T-helper 1 cell treated with Interleukin-12 subunit alpha and Interleukin-12 subunit beta and Interleukin-4 antibody, amounts not matched to agents 30 μg/mL and 1 μg/mL, for 36 hours (primary cell): ENCODE measurements at regions not wholly inside any gene's neighbourhood (a gene's known extent, or its start where the extent isn't known, plus 50 kb on each side); places are given as distances from the start of the nearest gene placed in this dataset.

Experiments used
- H3K27ac Mint-ChIP-seq: one replicate; pipeline ENCODE4 v1.8.0; 2021; ENCODE audit warnings: mild to moderate bottlenecking, mixed read lengths
- H3K27me3 Mint-ChIP-seq: one replicate; pipeline ENCODE4 v1.8.0; 2021; ENCODE audit warnings: low read depth, mixed read lengths
- H3K36me3 Mint-ChIP-seq: one replicate; pipeline ENCODE4 v1.8.0; 2021; ENCODE audit warnings: low read depth, mixed read lengths
- H3K4me1 Mint-ChIP-seq: one replicate; pipeline ENCODE4 v1.8.0; 2021; ENCODE audit warnings: low read depth, mixed read lengths
- H3K4me3 Mint-ChIP-seq: one replicate; pipeline ENCODE4 v1.8.0; 2021; ENCODE audit warnings: mild to moderate bottlenecking, moderate library complexity, mixed read lengths
- H3K9me3 Mint-ChIP-seq: one replicate; pipeline ENCODE4 v1.8.0; 2021; ENCODE audit warnings: mixed read lengths

DNA sequence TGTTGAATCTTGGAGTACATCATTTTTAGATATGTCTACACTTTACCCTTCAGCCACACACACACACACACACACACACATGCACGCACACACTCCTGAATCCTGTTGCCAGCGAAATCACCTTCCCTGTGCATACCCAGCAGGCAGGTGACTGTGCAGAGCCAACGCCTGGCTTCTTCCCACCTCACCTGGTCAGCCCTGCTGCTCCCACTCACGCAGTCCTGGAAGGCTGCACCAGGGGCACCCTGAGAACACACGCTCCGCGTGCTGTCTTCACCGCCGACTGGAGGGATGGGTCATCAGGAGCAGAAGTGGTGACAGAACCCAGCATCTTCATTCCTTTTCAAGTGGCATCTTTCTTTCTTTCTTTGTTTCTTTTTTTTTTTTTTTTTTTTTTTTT, 94.6 kb downstream of the TBXT start:
- Mint-ChIP-seq H3K9me3 (peaks cover 14% of the 10 kb centered on the region), H3K36me3 (no peaks in the 10 kb centered on the region), H3K27ac (no peak overlapping the region), H3K4me3 (no peak overlapping the region), H3K4me1 (no peaks in the 10 kb centered on the region), H3K27me3 (no peaks in the 10 kb centered on the region)

- H3K27me3 Mint-ChIP-seq, result no peaks in the 10 kb centered on the region
- no peaks in the 10 kb centered on the region for H3K4me1 Mint-ChIP-seq
- no peaks in the 10 kb centered on the region for H3K36me3 Mint-ChIP-seq
- peaks cover 17% of the 10 kb centered on the region for H3K9me3 Mint-ChIP-seq
- no peak overlapping the region for H3K27ac Mint-ChIP-seq
- H3K4me3 Mint-ChIP-seq, result no peak overlapping the region
Observed at GRCh38 chr6:166068768-166069167, 98.9 kb downstream of the TBXT start.

DNA sequence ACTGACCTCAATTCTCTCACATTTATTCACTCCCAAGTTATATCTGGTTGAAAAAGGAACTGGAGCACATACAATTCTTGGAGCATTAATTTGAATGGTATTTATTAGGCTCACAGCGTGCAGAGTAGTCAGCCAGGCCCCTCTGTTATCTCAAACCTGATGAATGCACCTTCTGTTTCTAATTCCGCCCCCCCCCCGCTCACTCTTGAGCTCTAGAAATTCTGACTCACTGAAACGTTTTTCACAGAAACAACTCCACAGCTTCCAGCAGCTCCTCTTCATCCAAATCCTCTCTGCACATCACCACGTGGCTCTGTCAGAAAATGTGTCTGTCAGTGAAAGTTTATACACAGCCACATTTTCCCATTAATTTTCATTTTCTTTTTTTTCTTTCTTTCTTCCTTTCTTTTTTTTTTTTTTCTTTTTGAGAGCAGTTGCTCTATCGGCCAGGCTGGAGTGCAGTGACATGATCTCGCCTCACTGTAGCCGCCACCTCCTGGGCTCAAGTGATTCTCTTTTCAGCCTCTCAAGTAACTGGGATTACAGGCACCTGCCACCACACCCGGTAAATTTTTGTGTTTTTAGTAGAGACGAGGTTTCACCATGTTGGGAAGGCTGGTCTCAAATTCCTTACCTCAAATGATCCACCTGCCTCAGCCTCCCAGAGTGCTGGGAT, 109.4 kb downstream of the TBXT start:
- H3K36me3 Mint-ChIP-seq, result peaks cover under 1% of the 10 kb centered on the region

DNA sequence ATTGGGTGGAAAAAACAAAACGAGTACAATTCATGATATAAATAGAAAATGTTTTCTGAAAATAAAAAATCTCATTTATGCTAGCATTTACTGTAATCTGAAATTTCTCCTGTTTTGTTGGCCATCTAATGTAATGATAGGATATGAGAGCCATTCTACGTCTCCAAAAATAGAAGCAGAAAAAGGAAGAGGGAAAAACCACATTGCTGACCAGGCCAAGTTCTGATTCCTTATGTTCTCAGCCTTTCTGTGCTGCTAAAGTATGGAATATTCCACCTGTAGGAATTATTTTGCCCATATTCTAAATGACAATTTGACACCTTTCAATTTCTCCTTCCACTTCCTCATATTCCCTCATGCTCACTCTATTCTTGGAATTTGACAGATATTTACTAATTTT, 110.2 kb downstream of the TBXT start:
- Mint-ChIP-seq H3K36me3 (peaks cover 4% of the 10 kb centered on the region), H3K4me1 (no peaks in the 10 kb centered on the region), H3K27ac (no peak overlapping the region), H3K9me3 (peaks cover 25% of the 10 kb centered on the region), H3K4me3 (no peak overlapping the region), H3K27me3 (no peaks in the 10 kb centered on the region)

More for the DNA sequence above, 109.4 kb downstream of the TBXT start:
- Mint-ChIP-seq H3K9me3 (peaks cover 21% of the 10 kb centered on the region), H3K27me3 (no peaks in the 10 kb centered on the region), H3K4me1 (no peaks in the 10 kb centered on the region), H3K4me3 (no peak overlapping the region), H3K27ac (no peak overlapping the region)

GRCh38 chr6:166056637-166057036, 111.0 kb downstream of the TBXT start:
- Mint-ChIP-seq H3K9me3 (peaks cover 33% of the 10 kb centered on the region), H3K27ac (no peak overlapping the region), H3K4me1 (no peaks in the 10 kb centered on the region), H3K4me3 (no peak overlapping the region), H3K27me3 (no peaks in the 10 kb centered on the region), H3K36me3 (peaks cover 4% of the 10 kb centered on the region)

DNA sequence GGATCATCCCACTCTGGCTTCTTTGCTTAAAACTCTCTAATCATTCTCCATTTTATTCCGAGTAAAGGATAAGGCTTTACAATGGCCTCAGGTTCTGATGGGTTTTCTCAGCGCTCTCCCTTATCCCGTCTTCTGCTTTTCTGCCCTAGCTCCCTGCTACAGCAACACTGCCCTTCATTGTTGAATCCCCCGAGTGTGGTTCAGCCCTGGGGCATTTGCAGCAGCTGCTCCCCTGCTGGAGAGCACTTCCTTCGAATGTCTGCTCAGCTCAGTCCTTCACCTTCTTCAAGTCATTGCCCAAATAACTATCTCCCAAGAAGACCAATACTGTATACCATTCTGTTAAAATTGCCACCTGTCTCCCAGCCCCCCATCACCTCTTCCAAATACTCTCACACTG, 111.8 kb downstream of the TBXT start:
- Mint-ChIP-seq H3K36me3 (peaks cover 4% of the 10 kb centered on the region), H3K4me1 (no peaks in the 10 kb centered on the region), H3K27me3 (no peaks in the 10 kb centered on the region), H3K9me3 (peaks cover 34% of the 10 kb centered on the region), H3K4me3 (no peak overlapping the region), H3K27ac (no peak overlapping the region)

DNA sequence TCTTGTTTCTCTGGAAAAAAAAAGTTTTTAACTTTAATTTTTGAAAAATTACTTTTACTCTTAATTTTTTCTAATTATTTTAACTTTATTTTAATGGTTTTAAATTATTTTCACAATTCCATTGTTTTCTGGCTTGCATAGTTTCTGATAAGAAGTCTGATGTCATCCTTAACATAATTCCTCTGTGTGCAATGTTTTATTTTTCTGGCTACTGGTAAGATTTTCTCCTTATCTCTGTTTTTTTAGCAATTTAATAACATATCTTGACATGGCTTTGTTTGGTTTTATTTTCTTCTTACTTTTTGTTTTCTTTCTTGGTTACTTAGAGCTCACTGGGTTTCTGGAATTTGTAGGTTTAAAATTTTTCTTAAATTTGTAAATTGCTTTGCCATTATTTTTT, 114.8 kb downstream of the TBXT start:
- H3K36me3 Mint-ChIP-seq, result peaks cover 4% of the 10 kb centered on the region
- no peaks in the 10 kb centered on the region for H3K27me3 Mint-ChIP-seq
- no peak overlapping the region for H3K27ac Mint-ChIP-seq
- H3K4me1 Mint-ChIP-seq, result no peaks in the 10 kb centered on the region
- H3K9me3 Mint-ChIP-seq, result peaks cover 39% of the 10 kb centered on the region
- no peak overlapping the region for H3K4me3 Mint-ChIP-seq

GRCh38 chr6:166050559-166050958, 117.1 kb downstream of the TBXT start:
- Mint-ChIP-seq H3K4me3 (no peak overlapping the region), H3K36me3 (peaks cover 4% of the 10 kb centered on the region), H3K4me1 (no peaks in the 10 kb centered on the region), H3K27ac (no peak overlapping the region), H3K27me3 (no peaks in the 10 kb centered on the region), H3K9me3 (peaks cover 35% of the 10 kb centered on the region)

DNA sequence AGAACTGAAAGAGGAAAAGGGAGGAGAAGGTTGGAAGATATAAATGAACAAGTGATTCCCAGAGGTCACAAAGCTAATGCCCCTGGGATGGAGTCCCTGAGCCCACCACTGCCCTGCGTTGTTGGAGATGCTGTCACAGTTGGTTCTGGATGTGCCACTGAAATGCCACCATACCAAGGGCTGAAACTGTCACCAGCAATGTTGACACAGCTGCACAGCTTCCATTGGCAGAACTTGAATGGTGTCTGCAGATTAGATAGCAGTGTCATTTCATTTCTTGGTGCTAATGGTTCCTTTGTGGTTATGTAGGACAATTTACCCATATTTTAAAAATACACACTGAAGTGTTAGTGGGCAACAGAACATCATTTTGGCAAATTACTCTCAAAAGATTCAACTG, 120.7 kb downstream of the TBXT start:
- Mint-ChIP-seq H3K27ac (no peak overlapping the region), H3K9me3 (peaks cover 9% of the 10 kb centered on the region), H3K4me3 (no peak overlapping the region), H3K27me3 (no peaks in the 10 kb centered on the region), H3K36me3 (no peaks in the 10 kb centered on the region), H3K4me1 (no peaks in the 10 kb centered on the region)

DNA sequence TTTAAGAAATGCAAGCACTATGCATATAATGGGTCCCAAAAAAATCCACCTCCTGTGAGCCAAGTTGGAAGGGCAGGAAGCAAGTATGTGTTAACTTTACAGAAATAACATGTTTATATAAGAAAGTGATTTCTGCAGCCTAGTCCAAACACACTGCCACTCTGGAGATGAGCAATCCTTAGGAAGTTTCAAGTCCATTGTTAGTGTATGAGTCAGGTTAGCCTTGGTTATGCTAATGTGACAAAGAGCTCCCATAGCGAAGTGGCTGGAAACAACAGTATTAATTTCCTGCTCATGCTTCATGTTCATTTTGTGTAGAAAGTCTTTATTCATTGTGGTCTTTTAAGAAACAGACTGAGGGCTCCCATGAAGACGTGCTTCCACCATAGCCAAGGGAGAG, 121.4 kb downstream of the TBXT start:
- no peak overlapping the region for H3K4me3 Mint-ChIP-seq

DNA sequence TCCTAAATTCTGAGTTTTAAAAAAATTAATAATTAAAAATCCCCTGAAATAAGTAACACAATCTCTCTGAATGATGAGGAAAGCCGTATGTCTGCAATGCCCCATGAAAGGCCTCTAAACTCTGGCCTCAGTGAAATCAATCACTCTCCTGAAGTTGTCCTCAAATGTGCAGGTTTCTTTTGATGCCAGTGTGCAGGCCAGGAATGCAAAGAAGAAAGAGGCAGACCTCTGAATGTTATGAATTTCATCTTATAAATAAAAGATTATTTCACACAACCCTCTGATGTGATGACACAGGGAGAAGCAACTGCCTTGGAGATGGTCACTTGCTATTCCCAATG, 121.8 kb downstream of the TBXT start:
- Mint-ChIP-seq H3K4me1 (no peaks in the 10 kb centered on the region), H3K27me3 (no peaks in the 10 kb centered on the region), H3K9me3 (peaks cover 4% of the 10 kb centered on the region), H3K4me3 (no peak overlapping the region), H3K36me3 (no peaks in the 10 kb centered on the region), H3K27ac (no peak overlapping the region)

More for the DNA sequence above, 121.4 kb downstream of the TBXT start:
- H3K36me3 Mint-ChIP-seq, result no peaks in the 10 kb centered on the region
- no peaks in the 10 kb centered on the region for H3K4me1 Mint-ChIP-seq
- H3K27ac Mint-ChIP-seq, result no peak overlapping the region
- no peaks in the 10 kb centered on the region for H3K27me3 Mint-ChIP-seq
- peaks cover 4% of the 10 kb centered on the region for H3K9me3 Mint-ChIP-seq

DNA sequence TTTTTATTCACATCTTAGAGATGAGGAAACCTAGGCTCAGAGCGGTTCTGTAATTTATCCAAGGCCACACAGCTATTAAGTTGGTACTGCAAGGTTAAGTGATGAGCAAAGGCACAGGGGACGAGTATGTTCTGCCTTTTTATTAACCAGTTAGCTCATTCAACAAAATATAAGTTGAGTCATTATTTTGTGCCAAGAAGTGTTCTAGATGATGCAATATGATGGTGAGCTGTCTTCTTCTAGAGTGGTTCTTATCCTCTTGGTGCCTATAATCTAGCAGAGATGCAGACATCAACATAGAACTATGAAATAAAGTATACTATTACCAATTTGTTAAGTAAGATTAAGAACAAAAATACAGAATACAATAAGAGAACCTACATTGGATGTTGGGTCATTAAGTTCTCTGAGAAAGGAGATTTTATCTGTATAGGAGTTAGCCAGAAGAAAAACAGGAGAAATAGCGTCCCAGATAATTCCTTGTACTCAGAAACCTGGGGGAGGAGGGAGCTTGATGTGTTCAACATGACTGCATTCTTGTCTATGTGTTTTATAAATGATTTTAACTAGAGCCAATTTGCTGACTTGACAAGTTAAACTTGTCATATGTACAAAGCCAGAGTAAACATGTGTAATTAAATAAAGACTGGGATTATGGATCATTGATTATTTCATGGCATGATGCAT, 122.3 kb downstream of the TBXT start:
- H3K27ac Mint-ChIP-seq, result no peak overlapping the region
- no peaks in the 10 kb centered on the region for H3K36me3 Mint-ChIP-seq

DNA sequence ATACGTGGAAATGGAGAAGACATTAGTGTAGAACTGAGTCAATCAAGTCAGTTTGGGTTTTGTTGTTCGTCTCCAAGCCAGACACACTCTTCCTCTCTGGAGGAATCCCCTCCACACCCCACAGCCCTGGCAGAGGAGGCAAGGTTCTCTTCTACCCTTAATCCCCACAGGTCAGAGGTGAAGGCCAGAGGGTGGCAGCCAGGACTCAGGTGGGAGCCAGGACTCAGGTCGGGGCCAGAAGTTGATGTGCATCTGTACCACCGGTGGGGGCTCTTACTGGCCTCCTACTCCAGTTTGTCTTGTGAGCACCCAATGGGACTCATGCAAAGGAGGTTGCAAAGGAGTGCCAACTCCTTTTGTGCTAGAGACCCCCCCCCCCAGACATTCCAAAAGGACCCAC, 126.4 kb downstream of the TBXT start:
- no peaks in the 10 kb centered on the region for H3K27me3 Mint-ChIP-seq
- H3K9me3 Mint-ChIP-seq, result no peaks in the 10 kb centered on the region
- no peak overlapping the region for H3K4me3 Mint-ChIP-seq
- no peak overlapping the region for H3K27ac Mint-ChIP-seq
- no peaks in the 10 kb centered on the region for H3K36me3 Mint-ChIP-seq
- H3K4me1 Mint-ChIP-seq, result no peaks in the 10 kb centered on the region

More for the DNA sequence above, 122.3 kb downstream of the TBXT start:
- Mint-ChIP-seq H3K4me3 (no peak overlapping the region), H3K4me1 (no peaks in the 10 kb centered on the region), H3K27me3 (no peaks in the 10 kb centered on the region), H3K9me3 (peaks cover 1% of the 10 kb centered on the region)

- H3K27me3 Mint-ChIP-seq, result no peaks in the 10 kb centered on the region
- H3K36me3 Mint-ChIP-seq, result no peaks in the 10 kb centered on the region
- no peaks in the 10 kb centered on the region for H3K9me3 Mint-ChIP-seq
- H3K27ac Mint-ChIP-seq, result no peak overlapping the region
- no peaks in the 10 kb centered on the region for H3K4me1 Mint-ChIP-seq
- H3K4me3 Mint-ChIP-seq, result no peak overlapping the region
Observed at GRCh38 chr6:166040292-166040691, 127.4 kb downstream of the TBXT start.

DNA sequence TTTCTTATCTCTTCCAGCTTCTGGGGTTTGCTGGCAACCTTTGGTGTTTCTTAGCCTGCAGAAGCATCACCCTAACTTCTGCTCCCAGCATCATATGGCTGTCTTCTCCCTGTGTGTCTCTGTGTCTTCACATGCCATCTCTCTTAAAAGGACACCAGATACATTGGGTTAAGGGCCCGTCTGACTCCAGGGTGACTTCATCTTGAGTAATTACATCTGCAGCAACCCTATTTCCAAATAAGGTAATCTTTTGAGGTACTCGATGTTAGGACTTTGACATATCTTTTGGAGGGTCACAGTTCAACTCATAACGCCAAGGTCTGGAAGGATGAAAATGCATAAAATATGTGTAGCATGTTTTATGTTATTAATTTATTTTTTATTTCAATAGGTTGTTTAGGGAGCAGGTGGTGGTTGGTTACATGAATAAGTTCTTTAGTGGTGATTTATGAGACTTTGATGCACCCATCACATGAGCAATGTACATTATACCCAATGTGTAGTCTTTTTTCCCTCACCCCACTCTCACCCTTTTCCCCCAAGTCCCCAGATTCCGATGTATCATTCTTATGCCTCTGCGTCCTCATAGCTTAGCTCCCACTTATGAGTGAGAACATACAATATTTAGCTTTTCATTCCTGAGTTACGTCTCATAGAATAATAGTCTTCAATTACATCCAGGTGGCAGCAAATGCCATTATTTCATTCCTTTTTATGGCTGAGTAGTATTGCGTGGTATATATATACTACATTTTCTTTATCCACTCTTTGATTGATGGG, 131.1 kb downstream of the TBXT start:
- Mint-ChIP-seq H3K27ac (no peak overlapping the region), H3K4me1 (no peaks in the 10 kb centered on the region), H3K36me3 (no peaks in the 10 kb centered on the region), H3K9me3 (no peaks in the 10 kb centered on the region), H3K27me3 (no peaks in the 10 kb centered on the region), H3K4me3 (no peak overlapping the region)
